ENCODE measurements at regions not wholly inside any gene's neighbourhood (a gene's known extent, or its start where the extent isn't known, plus 50 kb on each side); places are given as distances from the start of the nearest gene placed in this dataset.
"Not testable (repeated sequence)": the region's sequence is repeated elsewhere in the genome, so short reads cannot be mapped to it uniquely, and the experiment has no call there.

DNA sequence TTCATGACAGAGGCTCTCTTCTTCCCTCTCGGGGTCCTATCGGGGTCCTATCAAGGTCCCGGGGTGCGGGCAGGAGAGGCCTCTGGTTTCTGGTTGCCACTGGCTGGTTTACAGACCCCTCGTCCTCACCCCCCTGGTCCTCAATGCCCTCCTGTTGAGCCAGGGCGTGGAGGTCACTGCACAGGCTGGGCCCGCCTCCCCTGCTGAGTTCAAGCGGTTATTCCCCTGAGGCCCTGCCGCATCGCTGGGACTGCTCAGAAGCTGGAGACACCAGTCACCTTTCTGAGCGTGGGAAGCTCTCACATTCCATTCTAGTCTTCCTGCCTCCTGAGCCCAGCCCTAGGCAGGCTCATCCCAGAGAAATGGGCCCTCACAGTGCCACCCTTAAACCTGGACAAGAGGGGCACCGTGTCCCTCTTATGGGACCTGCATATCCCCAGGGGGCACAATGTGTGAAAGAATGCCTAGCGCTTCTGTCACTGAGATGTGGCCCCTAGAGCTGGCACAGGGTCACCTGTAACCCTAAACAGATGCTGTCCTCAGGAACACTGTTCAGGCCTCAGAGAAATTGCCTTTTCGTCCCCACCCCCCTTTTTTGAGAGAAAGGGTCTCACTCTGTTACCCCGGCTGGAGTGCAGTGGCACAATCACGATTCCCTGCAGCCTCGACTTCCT lies 177.7 kb upstream of the RGS6 start:
- no peak for DNase-seq (ENCODE audit: low read depth in 1 of 2, low spot score in 1 of 2)

DNA sequence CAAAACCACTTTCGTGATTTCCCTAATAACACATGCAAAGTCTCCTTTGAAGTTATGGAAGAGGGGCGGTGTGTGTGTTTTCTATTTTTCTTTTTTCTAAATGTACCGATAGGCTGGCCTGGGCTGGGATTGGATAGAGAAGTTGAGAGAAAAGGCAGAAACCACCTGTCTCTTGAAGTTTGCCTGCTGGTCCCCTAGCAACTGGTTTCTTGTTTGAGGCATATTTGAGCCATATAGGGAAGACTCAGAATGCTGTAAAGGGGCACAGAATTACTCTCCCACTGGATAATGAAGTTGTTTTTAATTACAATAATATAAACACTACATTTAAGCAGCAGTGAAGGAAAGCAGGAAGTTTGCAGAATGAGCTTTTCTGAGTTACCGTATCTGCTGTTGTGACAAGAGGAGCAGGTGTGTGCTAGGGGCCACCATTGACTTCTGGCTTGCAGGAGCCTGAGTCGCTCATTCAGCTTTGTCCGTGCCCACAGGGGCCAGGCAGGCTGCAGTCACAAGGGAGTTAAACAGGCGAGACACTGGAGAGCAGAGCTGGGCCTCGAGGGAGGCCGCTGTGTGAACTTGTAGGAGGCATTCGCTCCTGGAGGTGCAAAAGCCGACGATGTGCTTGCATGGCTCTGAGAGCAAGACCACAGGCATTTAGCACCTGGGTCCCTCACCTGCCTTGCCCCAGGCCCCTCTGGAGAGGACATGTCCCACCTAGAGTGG lies 173.8 kb upstream of the RGS6 start:
- DNase-seq (ENCODE audit: low read depth in 1 of 2, low spot score in 1 of 2), result no peak

GRCh38 chr14:71762575-71762974 lies 169.7 kb upstream of the RGS6 start:
- no peak for DNase-seq (ENCODE audit: low read depth in 1 of 2, low spot score in 1 of 2)

- DNase-seq (ENCODE audit: low read depth in 1 of 2, low spot score in 1 of 2), result no peak
Measured at GRCh38 chr14:71764701-71765382, 167.4 kb upstream of the RGS6 start.

GRCh38 chr14:71765505-71765904 lies 166.7 kb upstream of the RGS6 start:
- no peak for DNase-seq (ENCODE audit: low read depth in 1 of 2, low spot score in 1 of 2)

GRCh38 chr14:71770431-71770830 lies 161.8 kb upstream of the RGS6 start:
- no peak for DNase-seq (ENCODE audit: low read depth in 1 of 2, low spot score in 1 of 2)

- not testable (repeated sequence) for DNase-seq (ENCODE audit: low read depth in 1 of 2, low spot score in 1 of 2)
Measured at GRCh38 chr14:71771421-71771820, 160.8 kb upstream of the RGS6 start.

DNA sequence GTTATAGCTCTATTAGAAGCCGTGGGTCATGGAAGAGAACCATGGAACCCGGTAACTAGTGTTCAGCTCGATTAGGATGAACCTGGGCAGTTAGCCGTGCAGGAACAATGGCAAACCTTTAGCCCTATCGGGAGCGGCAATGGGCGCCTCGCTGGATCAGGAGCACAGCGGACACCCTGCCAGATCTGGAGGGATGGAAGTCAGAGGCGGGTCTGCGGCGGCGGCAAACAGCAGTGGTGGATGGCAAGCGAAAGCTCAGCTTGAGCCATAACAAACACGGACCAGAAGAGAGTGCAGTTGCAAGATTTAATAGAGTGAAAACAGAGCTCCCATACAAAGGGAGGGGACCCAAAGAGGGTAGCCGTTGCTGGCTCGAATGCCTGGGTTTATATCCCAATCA lies 160.2 kb upstream of the RGS6 start:
- DNase-seq (ENCODE audit: low read depth in 1 of 2, low spot score in 1 of 2), result not testable (repeated sequence)

DNA sequence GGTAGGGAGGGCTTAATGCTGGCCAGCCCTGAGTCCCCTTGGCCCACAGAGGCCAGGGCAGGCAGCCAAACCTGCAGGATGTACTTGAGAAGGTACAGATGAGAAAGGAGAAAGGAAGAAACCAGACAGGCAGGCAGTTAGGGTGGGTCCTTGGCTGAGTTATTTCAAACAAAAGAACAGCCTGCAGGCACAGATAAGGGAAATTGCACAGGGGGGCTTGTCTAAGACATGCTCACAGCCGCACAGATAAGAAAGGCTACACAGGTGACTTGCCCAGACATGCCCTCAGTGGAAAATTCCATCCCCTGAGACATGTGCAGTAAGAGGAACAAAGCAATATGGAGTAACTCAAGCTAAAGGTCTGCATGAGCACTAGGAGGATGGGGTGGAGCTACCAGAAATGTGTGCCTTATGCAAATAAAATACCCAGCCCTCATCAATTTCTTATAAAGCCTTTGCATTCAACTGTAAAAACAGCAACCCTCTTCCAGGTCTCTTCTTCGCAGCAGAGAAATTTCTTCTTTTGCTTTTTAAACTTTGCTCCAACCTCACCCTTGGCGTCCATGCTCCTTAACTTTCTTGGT lies 158.2 kb upstream of the RGS6 start:
- no peak for DNase-seq (ENCODE audit: low read depth in 1 of 2, low spot score in 1 of 2)

- DNase-seq (ENCODE audit: low read depth in 1 of 2, low spot score in 1 of 2), result no peak
Measured at GRCh38 chr14:71776471-71777360, 155.5 kb upstream of the RGS6 start.

DNA sequence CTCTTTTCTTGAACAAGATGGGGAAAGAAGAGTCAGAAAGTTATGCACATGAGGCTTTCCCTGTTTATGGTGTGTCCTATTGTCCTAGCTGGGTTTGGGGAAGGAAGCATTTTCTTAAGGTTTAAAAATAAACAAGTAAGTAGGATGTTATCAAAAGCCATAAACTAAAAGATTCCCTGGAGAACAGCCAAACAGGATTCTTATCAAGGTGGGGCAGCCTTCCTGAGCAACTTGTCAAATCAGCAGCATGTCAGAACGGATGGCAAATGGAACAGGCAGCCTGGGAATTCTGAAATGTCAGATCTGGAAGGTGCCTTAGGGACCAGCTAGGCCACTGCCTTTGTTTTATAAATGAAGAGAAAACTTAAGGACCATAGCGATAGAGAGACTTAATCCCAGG lies 152.2 kb upstream of the RGS6 start:
- DNase-seq (ENCODE audit: low read depth in 1 of 2, low spot score in 1 of 2), result no peak

- DNase-seq (ENCODE audit: low read depth in 1 of 2, low spot score in 1 of 2), result no peak
Measured at GRCh38 chr14:71780822-71781221, 151.4 kb upstream of the RGS6 start.

- DNase-seq (ENCODE audit: low read depth in 1 of 2, low spot score in 1 of 2), result no peak
Measured at GRCh38 chr14:71783088-71783487, 149.1 kb upstream of the RGS6 start.

- DNase-seq (ENCODE audit: low read depth in 1 of 2, low spot score in 1 of 2), result no peak
Measured at GRCh38 chr14:71783786-71784185, 148.4 kb upstream of the RGS6 start.

DNA sequence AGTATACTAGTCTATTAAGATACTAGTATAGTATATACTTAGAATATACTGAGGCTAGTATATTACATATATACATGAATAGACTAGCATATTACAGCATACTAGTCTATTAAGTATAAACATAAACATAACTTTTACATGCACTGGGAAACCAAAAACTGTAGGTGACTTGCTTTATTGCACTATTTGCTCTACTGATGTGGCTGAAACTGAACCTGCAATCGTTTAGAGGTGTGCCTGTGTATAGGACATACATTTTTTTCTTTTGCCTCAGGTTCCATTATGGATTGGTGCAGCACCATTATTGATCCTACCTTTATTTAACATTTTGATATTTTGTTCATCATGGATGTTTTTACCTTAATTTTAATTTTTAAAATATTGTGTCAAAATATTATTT lies 143.2 kb upstream of the RGS6 start:
- DNase-seq (ENCODE audit: low read depth in 1 of 2, low spot score in 1 of 2), result no peak

- DNase-seq (ENCODE audit: low read depth in 1 of 2, low spot score in 1 of 2), result no peak
Measured at GRCh38 chr14:71799841-71800240, 132.4 kb upstream of the RGS6 start.

DNA sequence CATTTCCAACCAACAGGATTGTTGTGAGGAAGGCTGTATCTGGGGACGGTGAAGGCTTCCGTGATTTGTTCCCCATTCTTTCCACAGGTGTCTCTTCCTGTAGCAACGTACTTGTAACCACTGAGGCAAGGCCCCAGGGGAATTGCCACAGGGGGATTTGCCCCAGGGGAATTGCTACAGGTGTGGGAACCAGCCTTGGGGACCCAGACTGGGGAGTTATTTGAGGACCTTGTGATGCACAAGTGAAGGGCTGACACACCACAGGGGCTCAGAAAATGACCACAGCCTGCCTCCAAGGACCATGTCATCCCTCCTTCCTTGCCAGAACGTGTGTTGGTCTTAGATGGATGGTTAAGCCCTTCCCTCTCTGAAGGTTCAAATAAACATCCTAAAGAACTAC lies 131.4 kb upstream of the RGS6 start:
- DNase-seq (ENCODE audit: low read depth in 1 of 2, low spot score in 1 of 2), result no peak

- no peak for DNase-seq (ENCODE audit: low read depth in 1 of 2, low spot score in 1 of 2)
Measured at GRCh38 chr14:71803539-71804260, 128.5 kb upstream of the RGS6 start.

- DNase-seq (ENCODE audit: low read depth in 1 of 2, low spot score in 1 of 2), result no peak
Measured at GRCh38 chr14:71804992-71805391, 127.2 kb upstream of the RGS6 start.

GRCh38 chr14:71807049-71807448 lies 125.2 kb upstream of the RGS6 start:
- DNase-seq (ENCODE audit: low read depth in 1 of 2, low spot score in 1 of 2), result not testable (repeated sequence)

All from activated T-helper 1 cell treated with anti-CD3 and anti-CD28 coated beads, Interleukin-2, amount 50 U/mL, for 16 hours (primary cell).